BLaER1 (cell line): ENCODE measurements at regions not wholly inside any gene's neighbourhood (a gene's known extent, or its start where the extent isn't known, plus 50 kb on each side); places are given as distances from the start of the nearest gene placed in this dataset.
A peak's percentile ranks its signal among the peaks of the same experiment; 100 is the strongest.
"Not testable (repeated sequence)": the region's sequence is repeated elsewhere in the genome, so short reads cannot be mapped to it uniquely, and the experiment has no call there.

ENCODE experiments used
- H3K27ac ChIP-seq: shearing (Covaris generic); formaldehyde crosslinking; 2 replicates; pipeline ENCODE4 v1.8.1; 2022
- H3K27me3 ChIP-seq: shearing (Covaris generic); formaldehyde crosslinking; 2 replicates; pipeline ENCODE4 v1.8.1; 2022
- H3K36me3 ChIP-seq: shearing (Covaris generic); formaldehyde crosslinking; 2 replicates; pipeline ENCODE4 v1.8.1; 2022
- H3K4me1 ChIP-seq: shearing (Covaris generic); formaldehyde crosslinking; 2 replicates; pipeline ENCODE4 v1.8.1; 2022
- H3K4me2 ChIP-seq: shearing (Covaris generic); formaldehyde crosslinking; 2 replicates; pipeline ENCODE4 v1.8.1; 2022
- H3K4me3 ChIP-seq: shearing (Covaris generic); formaldehyde crosslinking; 2 replicates; pipeline ENCODE4 v1.8.1; 2022
- H3K9ac ChIP-seq: shearing (Covaris generic); formaldehyde crosslinking; 2 replicates; pipeline ENCODE4 v1.8.1; 2022
- H3K9me3 ChIP-seq: shearing (Covaris generic); formaldehyde crosslinking; 2 replicates; pipeline ENCODE4 v1.8.1; 2022
- H4K20me1 ChIP-seq: shearing (Covaris generic); formaldehyde crosslinking; 2 replicates; pipeline ENCODE4 v1.8.1; 2022
- Cebpa-rat ChIP-seq: shearing (Covaris generic); IDR thresholded peaks from 2 replicates; pipeline ENCODE4 v1.8.1; 2022

DNA sequence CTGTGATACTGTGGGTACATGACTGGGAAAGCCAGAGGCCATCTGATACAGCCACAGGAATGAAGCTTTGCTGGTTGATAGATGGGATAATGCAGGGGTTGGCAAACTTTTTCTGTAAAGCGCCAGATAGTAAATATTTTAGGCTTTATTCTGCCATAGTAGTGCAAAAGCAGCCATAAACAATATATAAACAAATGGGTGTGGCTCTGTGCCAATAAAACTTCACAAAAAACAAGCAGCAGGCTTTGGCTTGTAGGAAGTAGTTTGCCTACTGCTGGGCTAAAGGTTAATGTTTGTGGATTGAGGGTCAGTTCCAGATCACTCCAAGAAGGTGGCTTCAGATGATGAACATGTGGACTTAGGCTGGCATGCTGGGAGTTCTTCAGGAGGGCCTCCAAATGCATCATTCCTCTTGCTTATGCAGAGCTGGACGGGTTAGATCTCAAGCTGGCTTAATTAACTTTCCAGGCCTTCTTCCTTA lies 305.7 kb downstream of the RPLP1 start:
- Histone ChIP-seq H3K27me3 (peaks cover 94% of the 10 kb centered on the region), H3K9me3 (peaks cover 12% of the 10 kb centered on the region), H3K4me1 (peaks cover 48% of the 10 kb centered on the region), H3K27ac (no peak overlapping the region), H3K36me3 (no peaks in the 10 kb centered on the region), H3K9ac (no peak overlapping the region), H4K20me1 (peaks cover 91% of the 10 kb centered on the region), H3K4me2 (peak overlapping the region; percentile 67), H3K4me3 (no peak overlapping the region)
- no peak for TF ChIP-seq Cebpa-rat

DNA sequence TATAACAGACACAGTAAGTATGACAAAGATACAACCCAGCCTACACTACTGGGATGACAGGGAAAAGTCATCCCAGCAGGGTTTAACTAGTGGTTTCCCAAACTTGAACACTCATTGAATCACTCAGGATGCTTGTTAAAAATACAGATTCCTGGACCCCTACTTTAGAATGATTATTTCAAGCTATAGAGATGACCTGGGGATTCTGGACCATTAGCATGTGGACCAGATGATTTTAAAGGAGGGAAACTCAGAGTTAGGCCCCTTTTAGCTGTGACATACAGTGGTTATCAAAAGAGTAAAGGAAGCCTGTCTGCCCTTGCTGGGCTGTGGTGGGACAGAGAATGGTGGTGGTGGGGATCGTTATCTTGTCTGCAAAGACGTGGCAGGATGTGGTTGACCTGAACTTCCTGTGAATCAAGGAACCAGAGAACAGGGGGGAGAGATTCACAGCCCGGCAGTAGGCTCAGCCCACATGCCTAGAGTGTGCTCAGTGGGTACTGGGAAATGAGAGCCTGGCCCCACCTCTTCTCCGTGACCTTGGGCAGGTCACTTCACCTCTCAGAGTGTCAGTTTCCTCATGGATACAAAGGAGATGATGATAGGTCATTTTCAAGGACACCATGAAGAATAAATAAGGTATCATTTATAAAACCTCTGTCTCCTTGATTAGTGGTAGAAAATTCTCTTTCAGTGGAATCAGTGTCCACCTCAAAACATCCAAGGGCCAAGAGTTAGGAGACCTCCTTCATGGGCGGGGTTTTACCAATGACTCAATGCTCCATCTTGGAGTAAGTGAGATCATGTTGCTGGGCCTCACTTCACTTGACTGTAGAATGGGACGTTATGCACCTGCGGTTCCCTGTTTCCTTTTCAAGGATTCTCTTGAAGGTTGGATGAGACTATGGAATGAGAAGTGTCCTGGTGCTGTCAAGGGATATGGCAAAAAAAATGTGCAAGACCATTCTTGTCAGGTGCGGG lies 306.5 kb downstream of the RPLP1 start:
- Histone ChIP-seq H3K9me3 (peaks cover 4% of the 10 kb centered on the region), H3K27ac (no peak overlapping the region), H3K4me3 (no peak overlapping the region), H3K4me2 (peak overlapping the region; percentile 67), H3K9ac (no peak overlapping the region), H3K36me3 (no peaks in the 10 kb centered on the region), H3K27me3 (peaks cover 94% of the 10 kb centered on the region), H4K20me1 (peaks cover 95% of the 10 kb centered on the region), H3K4me1 (peaks cover 48% of the 10 kb centered on the region)
- TF ChIP-seq Cebpa-rat = no peak

DNA sequence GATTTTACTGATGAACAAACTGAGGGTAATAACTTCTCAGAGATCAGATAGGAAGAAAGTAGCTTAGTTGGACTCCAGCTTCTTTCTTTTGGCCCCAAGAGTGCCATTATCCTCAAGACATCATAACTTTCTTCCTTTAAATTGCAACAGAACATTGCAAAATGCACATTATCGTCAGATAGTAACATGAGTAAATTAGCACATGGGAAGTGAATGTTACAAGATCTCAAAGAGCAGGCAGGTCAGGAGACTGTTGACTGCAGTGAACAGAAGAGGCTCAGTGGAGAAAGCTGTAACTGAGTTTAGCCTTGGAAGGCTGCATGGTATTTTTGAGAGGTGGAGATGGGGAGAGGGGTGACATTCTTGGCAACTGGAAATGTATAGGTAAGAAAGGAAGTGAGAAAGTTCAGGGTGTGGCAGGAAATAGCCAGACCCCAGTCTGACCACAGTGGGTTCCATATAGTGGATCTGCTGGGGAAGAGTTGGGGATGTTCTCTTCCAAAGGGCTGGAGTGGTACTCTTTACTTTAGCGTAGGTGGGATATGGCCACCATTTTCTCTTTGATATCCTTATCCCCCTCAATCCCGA lies 307.7 kb downstream of the RPLP1 start:
- H3K4me3 ChIP-seq = no peak overlapping the region
- no peak overlapping the region; the same call in 1 of the 2 replicates for H3K4me2 ChIP-seq
- peaks cover 89% of the 10 kb centered on the region for H3K27me3 ChIP-seq
- no peak for TF ChIP-seq Cebpa-rat
- no peak overlapping the region for H3K27ac ChIP-seq
- no peaks in the 10 kb centered on the region for H3K9me3 ChIP-seq
- peaks cover 40% of the 10 kb centered on the region for H3K4me1 ChIP-seq
- H3K36me3 ChIP-seq = no peaks in the 10 kb centered on the region
- H3K9ac ChIP-seq = no peak overlapping the region
- peaks cover 86% of the 10 kb centered on the region for H4K20me1 ChIP-seq

DNA sequence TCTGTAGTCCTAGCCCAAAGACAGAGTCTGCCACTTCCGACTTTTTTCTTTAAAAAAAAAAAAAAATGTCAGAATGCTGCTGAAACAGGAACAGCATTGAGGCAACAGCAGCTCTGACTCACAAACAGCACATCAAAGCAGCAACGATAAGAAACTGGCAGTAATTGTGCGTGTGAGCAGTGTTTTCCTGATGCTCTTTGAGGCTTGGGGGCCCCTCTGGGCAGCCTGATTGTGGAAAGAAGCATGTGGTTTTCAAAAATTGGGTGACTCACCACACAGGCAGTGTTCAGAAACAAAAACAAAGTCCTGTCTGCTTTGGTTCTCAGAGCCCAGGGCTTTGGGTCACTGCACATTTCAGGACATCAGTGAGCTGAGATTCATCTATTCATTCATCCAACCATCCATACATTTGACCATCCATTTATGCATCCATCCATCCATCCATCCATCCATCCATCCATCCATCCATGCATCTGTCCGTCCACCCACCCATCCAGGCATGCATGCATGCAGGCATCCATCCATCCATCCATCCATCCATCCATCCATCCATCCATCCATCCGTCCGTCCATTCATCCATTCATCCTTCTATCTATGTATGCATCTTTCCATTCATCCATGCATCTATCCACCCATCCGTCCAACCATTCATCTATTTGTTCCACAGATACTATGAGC lies 308.4 kb downstream of the RPLP1 start:
- H3K27me3 ChIP-seq = peaks cover 86% of the 10 kb centered on the region
- no peaks in the 10 kb centered on the region for H3K9me3 ChIP-seq
- no peak overlapping the region; the same call in 1 of the 2 replicates for H3K4me2 ChIP-seq
- H4K20me1 ChIP-seq = peaks cover 79% of the 10 kb centered on the region
- H3K36me3 ChIP-seq = no peaks in the 10 kb centered on the region
- H3K9ac ChIP-seq = no peak overlapping the region
- no peak for TF ChIP-seq Cebpa-rat
- peaks cover 34% of the 10 kb centered on the region for H3K4me1 ChIP-seq
- H3K4me3 ChIP-seq = no peak overlapping the region
- H3K27ac ChIP-seq = no peak overlapping the region

DNA sequence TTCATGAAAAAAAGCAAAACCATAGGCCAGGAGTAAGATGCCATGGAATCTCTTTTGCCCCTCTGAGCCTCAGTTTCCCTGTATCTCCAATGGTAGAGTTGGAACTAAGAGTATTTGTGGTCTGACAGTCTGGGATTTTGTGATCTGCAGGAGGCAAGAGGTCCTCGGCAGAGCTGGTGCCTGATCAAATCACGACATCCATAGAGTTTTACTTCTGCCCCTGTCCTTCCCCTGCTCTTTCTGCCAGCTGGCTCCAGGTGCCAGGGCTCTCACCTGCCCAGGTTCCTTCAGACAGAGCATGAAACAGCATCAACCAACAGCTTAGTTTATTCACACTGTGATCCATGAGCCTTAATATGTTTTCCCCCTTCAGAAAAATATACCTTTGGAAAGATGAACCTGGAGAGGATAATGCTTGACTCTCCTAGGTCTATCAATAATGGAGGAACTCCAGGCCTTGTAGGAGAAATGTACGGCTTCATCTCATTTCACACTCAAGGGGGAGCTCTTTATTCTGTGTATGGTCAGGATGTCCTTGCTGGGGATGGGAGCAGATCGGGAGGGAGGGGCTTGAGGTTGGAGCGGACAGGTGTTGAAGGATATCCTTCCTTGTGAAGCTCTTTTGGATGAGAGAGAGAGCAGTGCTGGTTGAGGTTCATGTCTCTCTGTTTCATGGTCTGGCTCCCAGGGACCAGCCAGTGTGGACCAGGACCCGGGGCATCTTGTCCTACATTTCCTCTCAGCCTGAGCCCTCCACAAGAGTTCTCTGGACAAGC lies 309.9 kb downstream of the RPLP1 start:
- H3K4me3 ChIP-seq = no peak overlapping the region
- peaks cover 64% of the 10 kb centered on the region for H4K20me1 ChIP-seq
- H3K27me3 ChIP-seq = peaks cover 71% of the 10 kb centered on the region
- H3K36me3 ChIP-seq = no peaks in the 10 kb centered on the region
- no peak overlapping the region for H3K4me2 ChIP-seq
- peaks cover 7% of the 10 kb centered on the region for H3K9me3 ChIP-seq
- no peak for TF ChIP-seq Cebpa-rat
- no peak overlapping the region for H3K9ac ChIP-seq
- no peak overlapping the region for H3K27ac ChIP-seq
- peaks cover 25% of the 10 kb centered on the region for H3K4me1 ChIP-seq

DNA sequence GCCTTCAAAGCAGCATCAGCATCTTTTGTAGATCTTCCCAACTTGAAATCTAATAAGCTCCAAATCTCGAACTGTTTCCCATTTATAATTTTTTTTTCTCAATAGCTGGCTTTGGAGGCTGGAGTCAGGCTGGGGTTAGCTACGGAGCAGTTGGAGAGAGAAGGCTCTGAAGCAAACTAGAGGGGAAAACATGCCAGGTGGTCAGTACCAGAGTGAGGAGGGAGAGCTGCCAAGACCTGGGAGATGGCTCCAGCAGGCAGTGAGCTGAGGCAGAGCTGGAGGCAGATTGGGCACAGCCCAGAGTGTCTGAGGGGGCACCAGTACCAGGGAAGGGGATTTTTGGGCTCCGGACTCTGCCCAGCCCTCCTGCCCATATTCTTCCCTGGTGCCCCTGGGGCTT lies 311.2 kb downstream of the RPLP1 start:
- Histone ChIP-seq H3K4me2 (no peak overlapping the region), H3K9ac (no peak overlapping the region), H3K4me1 (peaks cover 14% of the 10 kb centered on the region), H3K36me3 (no peaks in the 10 kb centered on the region), H3K4me3 (no peak overlapping the region), H3K27me3 (peaks cover 58% of the 10 kb centered on the region), H3K9me3 (peaks cover 10% of the 10 kb centered on the region), H3K27ac (no peak overlapping the region), H4K20me1 (peaks cover 51% of the 10 kb centered on the region)
- TF ChIP-seq Cebpa-rat = no peak

DNA sequence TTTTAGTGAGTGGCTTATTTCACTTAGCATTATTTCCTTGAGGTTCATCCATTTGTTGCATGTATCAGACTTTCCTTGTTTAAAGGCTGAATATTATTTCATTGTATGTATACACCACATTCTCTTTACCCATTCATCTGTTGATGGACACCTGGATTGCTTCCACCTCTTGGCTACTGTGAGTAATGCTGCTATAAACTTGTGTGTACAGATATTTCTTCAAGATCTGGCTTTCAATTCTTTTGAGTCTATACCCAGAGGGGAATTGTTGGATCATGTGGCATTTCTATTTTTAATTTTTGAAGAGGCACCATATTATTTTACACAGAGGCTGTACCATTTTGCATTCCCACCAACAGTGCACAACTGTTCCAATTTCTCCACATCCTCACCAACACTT lies 313.5 kb downstream of the RPLP1 start:
- Histone ChIP-seq H3K9me3 (peaks cover 10% of the 10 kb centered on the region), H3K4me1 (no peaks in the 10 kb centered on the region), H3K4me3 (no peak overlapping the region), H3K27ac (no peak overlapping the region), H3K36me3 (no peaks in the 10 kb centered on the region), H4K20me1 (peaks cover 28% of the 10 kb centered on the region; the same call in 1 of the 2 replicates), H3K27me3 (peaks cover 37% of the 10 kb centered on the region), H3K4me2 (no peak overlapping the region), H3K9ac (no peak overlapping the region)
- no peak for TF ChIP-seq Cebpa-rat

DNA sequence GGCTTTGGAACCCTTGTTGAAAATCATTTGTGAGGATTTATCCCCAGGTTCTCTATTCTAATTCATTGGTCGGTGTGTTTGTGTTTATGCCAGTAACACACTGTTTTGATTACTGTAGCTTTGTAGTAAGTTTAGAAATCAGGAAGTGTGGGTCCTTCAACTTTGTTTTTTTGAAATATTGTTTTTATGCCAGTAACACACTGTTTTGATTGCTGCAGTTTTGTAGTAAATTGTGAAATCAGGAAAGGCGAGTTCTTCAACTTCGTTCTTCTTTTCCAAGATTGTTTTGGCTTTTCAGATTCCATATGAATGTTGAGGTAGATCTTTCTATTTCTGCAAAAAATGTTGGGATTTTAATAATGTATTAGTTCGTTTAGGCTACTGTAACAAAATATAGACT lies 314.6 kb downstream of the RPLP1 start:
- H3K4me3 ChIP-seq = no peak overlapping the region
- no peak overlapping the region for H3K9ac ChIP-seq
- no peak for TF ChIP-seq Cebpa-rat

DNA sequence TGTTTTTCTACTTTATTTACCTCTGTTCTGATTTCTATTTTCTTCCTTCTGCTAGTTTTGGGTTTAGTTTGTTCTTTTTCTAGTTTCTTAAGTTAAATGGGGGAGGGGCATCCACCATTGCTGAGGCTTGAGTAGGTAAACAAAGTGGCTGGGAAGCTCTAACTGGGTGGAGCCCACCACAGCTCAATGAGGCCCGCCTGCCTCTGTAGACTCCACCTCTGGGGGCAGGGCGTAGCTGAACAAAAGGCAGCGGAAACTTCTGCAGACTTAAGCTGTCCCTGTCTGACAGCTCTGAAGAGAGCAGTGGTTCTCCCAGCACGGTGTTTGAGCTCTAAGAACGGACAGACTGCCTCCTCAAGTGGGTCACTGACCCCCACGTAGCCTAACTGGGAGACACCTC lies 316.7 kb downstream of the RPLP1 start:
- H3K4me3 ChIP-seq, H4K20me1 ChIP-seq, H3K4me1 ChIP-seq, H3K4me2 ChIP-seq, H3K36me3 ChIP-seq, H3K9me3 ChIP-seq, H3K27ac ChIP-seq, H3K27me3 ChIP-seq, H3K9ac ChIP-seq: not testable (repeated sequence)

More for the DNA sequence above, 314.6 kb downstream of the RPLP1 start:
- H4K20me1 ChIP-seq = peaks cover 21% of the 10 kb centered on the region; the same call in 1 of the 2 replicates
- no peaks in the 10 kb centered on the region for H3K36me3 ChIP-seq
- peaks cover 27% of the 10 kb centered on the region for H3K27me3 ChIP-seq
- H3K9me3 ChIP-seq = peaks cover 10% of the 10 kb centered on the region
- H3K27ac ChIP-seq = no peak overlapping the region
- H3K4me2 ChIP-seq = no peak overlapping the region
- no peaks in the 10 kb centered on the region for H3K4me1 ChIP-seq

DNA sequence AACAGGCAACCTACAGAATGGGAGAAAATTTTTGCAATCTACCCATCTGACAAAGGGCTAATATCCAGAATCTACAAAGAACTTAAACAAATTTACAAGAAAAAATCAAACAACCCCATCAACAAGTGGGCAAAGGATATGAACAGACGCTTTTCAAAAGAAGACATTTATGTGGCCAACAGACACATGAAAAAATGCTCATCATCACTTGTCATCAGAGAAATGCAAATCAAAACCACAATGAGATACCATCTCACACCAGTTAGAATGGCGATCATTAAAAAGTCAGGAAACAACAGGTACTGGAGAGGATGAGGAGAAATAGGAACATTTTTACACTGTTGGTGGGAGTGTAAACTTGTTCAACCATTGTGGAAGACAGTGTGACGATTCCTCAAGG lies 321.6 kb downstream of the RPLP1 start:
- not testable (repeated sequence) for H3K9me3 ChIP-seq, H3K4me3 ChIP-seq, H4K20me1 ChIP-seq, H3K27ac ChIP-seq, H3K27me3 ChIP-seq, H3K4me1 ChIP-seq, H3K36me3 ChIP-seq, H3K9ac ChIP-seq, H3K4me2 ChIP-seq

DNA sequence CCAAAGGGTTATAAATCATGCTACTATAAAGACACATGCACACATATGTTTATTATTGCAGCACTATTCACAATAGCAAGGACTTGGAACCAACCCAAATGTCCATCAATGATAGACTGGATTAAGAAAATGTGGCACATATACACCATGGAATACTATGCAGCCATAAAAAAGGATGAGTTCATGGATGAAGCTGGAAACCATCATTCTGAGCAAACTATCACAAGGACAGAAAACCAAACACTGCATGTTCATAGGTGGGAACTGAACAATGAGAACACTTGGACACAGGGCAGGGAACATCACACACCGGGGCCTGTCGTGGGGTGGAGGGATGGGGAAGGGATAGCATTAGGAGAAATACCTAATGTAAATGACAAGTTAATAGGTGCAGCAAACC lies 322.1 kb downstream of the RPLP1 start:
- not testable (repeated sequence) for H3K27me3 ChIP-seq, H3K9me3 ChIP-seq, H3K36me3 ChIP-seq, H3K4me2 ChIP-seq, H3K4me1 ChIP-seq, H3K9ac ChIP-seq, H3K27ac ChIP-seq, H3K4me3 ChIP-seq, H4K20me1 ChIP-seq
